Activated naive CD4-positive, alpha-beta T cell treated with anti-CD3 and anti-CD28 coated beads for 36 hours (primary cell): ENCODE measurements at regions not wholly inside any gene's neighbourhood (a gene's known extent, or its start where the extent isn't known, plus 50 kb on each side); places are given as distances from the start of the nearest gene placed in this dataset.

ENCODE experiments used
- CTCF ChIA-PET: fragments of 350-600 bp; sonication (Branson Sonifier 250); formaldehyde crosslinking; loops from one replicate; lab custom pipeline; 2021; ENCODE audit warnings: antibody characterized with exemption; lab: Charles Lee
- DNase-seq: peaks from one replicate; pipeline ENCODE4 v3.0.0-alpha.2; 2020
- H3K27ac Mint-ChIP-seq: one replicate; pipeline ENCODE4 v1.8.0; 2021; ENCODE audit warnings: mild to moderate bottlenecking, mixed read lengths
- H3K27me3 Mint-ChIP-seq: one replicate; pipeline ENCODE4 v1.8.0; 2021; ENCODE audit warnings: low read depth, mixed read lengths
- H3K36me3 Mint-ChIP-seq: one replicate; pipeline ENCODE4 v1.8.0; 2021; ENCODE audit warnings: low read depth, mixed read lengths
- H3K4me1 Mint-ChIP-seq: one replicate; pipeline ENCODE4 v1.8.0; 2021; ENCODE audit warnings: low read depth, mixed read lengths
- H3K4me3 Mint-ChIP-seq: one replicate; pipeline ENCODE4 v1.8.0; 2021; ENCODE audit warnings: mild to moderate bottlenecking, moderate library complexity, mixed read lengths
- H3K9me3 Mint-ChIP-seq: one replicate; pipeline ENCODE4 v1.8.0; 2021; ENCODE audit warnings: mixed read lengths
- intact Hi-C: fragments of 100-400 bp; cut with micrococcal nuclease; formaldehyde crosslinking; loops from one replicate; pipeline ENCODE4 v1.15.1; 2023

DNA sequence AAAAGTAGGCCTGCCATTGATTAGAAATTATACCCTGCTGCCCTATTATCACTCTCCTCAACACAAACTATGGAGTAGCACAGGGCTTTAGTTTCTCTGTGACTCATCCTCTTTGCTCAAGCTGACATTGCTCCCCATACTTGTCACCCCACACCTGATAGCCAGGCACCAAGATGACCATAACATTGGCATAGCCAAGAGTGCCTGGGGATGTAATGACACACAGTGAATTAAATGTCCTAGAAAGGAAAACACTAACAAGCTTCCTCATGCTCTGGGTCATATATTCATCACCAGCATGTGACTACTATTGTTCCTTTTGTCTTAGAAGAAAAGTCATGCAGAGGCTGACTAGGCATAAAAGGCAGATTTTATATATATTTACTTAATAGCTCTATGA, 137.8 kb upstream of the RND3 start:
- DNase-seq = no peak
- H3K27me3 Mint-ChIP-seq = no peaks in the 10 kb centered on the region
- CTCF ChIA-PET = no interaction called here
- no peaks in the 10 kb centered on the region for H3K4me1 Mint-ChIP-seq
- H3K36me3 Mint-ChIP-seq = no peaks in the 10 kb centered on the region
- intact Hi-C loops = no loop called here
- H3K4me3 Mint-ChIP-seq = no peak overlapping the region
- no peak overlapping the region for H3K27ac Mint-ChIP-seq
- H3K9me3 Mint-ChIP-seq = no peaks in the 10 kb centered on the region

DNA sequence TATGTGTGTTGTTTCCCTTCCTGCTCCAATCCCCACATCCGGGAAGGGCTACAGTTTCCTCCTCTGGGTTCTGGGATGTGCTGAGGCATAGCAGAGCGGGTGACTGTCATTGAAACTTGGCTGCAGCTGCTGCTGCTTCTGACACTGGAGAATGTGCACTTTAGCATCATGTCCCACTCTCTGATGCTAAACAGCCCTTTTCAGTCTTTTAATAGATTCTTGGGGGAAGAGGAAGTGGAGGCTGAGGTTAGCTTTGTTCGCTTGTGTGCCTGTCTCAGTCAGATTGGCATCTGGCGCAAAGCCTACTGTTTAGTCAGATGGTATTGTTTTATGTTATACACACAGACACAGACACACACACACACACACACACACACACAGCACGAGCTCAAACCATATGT, 136.5 kb upstream of the RND3 start:
- Mint-ChIP-seq H3K4me1 (no peaks in the 10 kb centered on the region), H3K4me3 (no peak overlapping the region), H3K36me3 (no peaks in the 10 kb centered on the region), H3K9me3 (no peaks in the 10 kb centered on the region), H3K27me3 (no peaks in the 10 kb centered on the region), H3K27ac (no peak overlapping the region)
- CTCF ChIA-PET = no interaction called here
- intact Hi-C loops = no loop called here
- DNase-seq = no peak

DNA sequence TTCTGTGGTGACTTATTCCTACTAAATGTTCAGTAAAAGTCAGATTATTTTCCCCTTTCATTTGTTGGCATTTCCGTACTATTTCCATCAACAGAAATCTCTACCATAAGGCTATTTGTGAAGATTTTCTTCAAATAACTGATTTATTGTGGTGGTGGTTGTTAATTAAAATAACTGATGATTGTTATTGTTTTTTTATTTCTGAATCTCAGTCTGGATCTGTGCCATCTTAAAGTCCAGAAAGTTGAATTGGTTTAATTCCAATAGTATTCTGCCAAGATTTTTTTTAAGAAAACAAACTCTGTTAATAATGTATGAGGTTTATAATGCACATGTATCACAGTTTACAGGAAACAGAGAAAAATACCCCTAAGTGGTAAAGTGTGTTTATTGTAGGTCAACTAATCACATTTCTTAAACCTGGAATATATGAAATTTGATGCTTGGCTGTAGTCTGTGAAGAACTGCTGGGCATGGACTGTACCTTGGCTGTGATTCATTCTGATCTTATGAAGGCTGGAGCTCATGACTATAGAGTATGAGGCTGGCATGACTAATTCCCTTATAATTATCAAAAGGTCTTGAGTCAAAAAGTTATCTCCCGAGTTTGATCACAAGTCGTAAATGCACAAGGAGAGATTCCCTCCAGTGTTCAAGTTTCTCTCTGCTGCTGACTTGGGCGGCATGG, 134.2 kb upstream of the RND3 start:
- DNase-seq = no peak
- Mint-ChIP-seq H3K4me1 (no peaks in the 10 kb centered on the region), H3K9me3 (no peaks in the 10 kb centered on the region), H3K27ac (no peak overlapping the region), H3K4me3 (no peak overlapping the region), H3K27me3 (no peaks in the 10 kb centered on the region), H3K36me3 (no peaks in the 10 kb centered on the region)
- CTCF ChIA-PET = no interaction called here
- intact Hi-C loops = no loop called here

DNA sequence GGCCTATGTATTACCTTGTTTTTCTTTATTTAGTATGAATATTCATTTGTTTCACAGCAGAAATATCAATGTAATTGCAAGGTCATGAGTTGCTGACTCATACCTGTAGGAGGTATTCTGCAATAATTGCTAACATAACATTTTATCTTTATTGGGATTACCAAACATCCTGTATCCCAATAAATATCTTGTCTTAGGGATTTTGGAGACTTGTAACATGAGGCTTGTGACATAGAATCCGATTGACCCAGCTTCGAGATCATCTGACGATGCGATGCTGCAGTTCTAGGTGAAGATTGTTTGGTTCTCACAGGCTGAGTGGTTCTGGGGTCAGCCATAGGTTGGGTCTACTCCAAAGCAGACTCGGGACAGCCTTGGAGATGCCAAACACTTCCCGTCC, 133.4 kb upstream of the RND3 start:
- Mint-ChIP-seq H3K4me3 (no peak overlapping the region), H3K9me3 (no peaks in the 10 kb centered on the region), H3K27me3 (no peaks in the 10 kb centered on the region), H3K27ac (no peak overlapping the region), H3K4me1 (no peaks in the 10 kb centered on the region), H3K36me3 (no peaks in the 10 kb centered on the region)
- DNase-seq = no peak
- CTCF ChIA-PET = no interaction called here
- intact Hi-C loops = no loop called here

DNA sequence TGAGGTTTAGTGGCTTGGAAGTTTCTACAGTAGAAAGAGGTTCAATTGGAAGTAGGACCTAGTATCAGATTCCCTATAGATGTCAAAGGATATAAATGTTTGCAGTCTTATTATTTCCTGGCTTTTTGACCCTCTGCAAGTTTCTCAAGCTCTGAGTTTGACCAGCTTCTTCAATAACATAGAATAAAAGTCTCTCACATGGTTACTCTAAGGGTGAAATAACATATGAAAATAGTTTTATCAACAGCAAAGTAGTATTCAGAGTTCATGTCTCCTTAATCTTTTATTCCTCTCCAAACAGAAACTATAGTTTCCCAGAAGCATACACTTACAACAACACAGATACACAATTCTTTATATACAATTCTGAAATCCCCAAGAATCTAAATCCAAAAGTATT, 132.9 kb upstream of the RND3 start:
- CTCF ChIA-PET = no interaction called here
- H3K4me1 Mint-ChIP-seq = no peaks in the 10 kb centered on the region
- no peaks in the 10 kb centered on the region for H3K9me3 Mint-ChIP-seq
- H3K36me3 Mint-ChIP-seq = no peaks in the 10 kb centered on the region
- H3K4me3 Mint-ChIP-seq = no peak overlapping the region
- intact Hi-C loops = no loop called here
- DNase-seq = no peak
- H3K27ac Mint-ChIP-seq = no peak overlapping the region
- H3K27me3 Mint-ChIP-seq = no peaks in the 10 kb centered on the region

DNA sequence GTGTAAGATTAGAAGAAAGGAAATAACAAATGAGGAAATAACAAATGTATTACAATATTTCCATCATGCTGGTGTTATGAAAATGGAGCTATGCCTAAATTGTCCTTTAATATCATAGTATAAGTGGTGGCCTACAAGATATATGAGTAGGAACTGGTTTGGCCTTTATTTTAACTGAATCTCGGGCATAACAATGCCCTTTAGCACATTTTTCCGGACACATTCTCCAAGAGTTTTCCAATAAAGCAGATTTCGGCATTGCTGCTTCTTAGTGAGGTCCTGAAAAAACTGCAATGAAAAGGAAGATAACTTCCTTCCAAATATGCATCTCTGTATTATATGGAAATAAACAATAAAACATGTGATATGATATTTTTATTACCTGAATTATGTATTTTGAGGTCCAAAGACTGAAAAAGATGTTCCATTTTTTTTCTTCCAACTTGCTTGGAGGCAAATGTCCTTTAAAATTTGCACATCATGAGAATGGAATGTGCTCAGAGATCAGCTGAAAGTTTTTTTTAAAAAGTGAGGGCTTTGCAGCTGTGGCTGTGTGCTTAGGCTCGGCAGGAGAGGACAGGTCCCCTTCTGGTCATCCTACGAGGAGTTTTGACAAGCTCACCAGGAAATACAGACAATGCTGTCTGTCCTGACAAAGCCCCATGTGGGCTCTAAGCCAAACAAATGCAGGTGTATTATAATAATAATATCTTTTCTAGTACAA, 132.3 kb upstream of the RND3 start:
- Mint-ChIP-seq H3K36me3 (no peaks in the 10 kb centered on the region), H3K27ac (no peak overlapping the region), H3K4me3 (no peak overlapping the region), H3K27me3 (no peaks in the 10 kb centered on the region), H3K4me1 (no peaks in the 10 kb centered on the region), H3K9me3 (no peaks in the 10 kb centered on the region)
- intact Hi-C loops = no loop called here
- no peak for DNase-seq
- CTCF ChIA-PET = no interaction called here

DNA sequence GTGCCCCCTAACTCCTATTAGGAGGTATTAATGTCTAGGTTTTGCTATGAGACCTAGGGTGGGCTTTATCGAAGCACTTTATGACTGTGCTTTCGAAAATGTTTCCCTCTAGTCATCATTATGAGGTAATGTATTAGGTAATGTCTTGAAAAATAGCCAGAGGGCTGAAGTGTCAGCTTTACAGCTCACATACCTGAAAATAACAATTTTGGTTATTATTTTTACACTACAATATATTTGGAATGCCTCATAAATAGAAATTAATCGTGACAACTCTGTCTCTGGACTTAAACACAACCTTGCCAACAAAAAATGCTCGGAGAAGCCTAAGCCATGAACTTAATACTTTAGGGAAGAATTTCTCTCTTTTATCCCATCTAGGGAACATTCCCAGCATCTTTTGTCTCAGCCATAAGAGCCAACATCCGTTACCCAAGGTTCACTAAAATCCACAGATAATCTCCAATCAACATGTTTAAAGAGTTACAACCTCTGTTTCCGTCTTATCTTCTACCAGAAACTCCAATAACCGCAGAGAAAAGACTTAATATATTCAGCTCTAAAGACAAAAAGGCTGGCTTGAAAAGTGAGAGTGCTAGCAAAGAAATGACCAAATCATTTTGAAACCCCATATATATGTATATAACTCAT, 130.9 kb upstream of the RND3 start:
- H3K4me1 Mint-ChIP-seq = no peaks in the 10 kb centered on the region
- DNase-seq = no peak
- H3K27me3 Mint-ChIP-seq = no peaks in the 10 kb centered on the region
- no peaks in the 10 kb centered on the region for H3K9me3 Mint-ChIP-seq
- CTCF ChIA-PET = no interaction called here
- H3K27ac Mint-ChIP-seq = no peak overlapping the region
- H3K36me3 Mint-ChIP-seq = no peaks in the 10 kb centered on the region
- H3K4me3 Mint-ChIP-seq = no peak overlapping the region
- intact Hi-C loops = no loop called here

DNA sequence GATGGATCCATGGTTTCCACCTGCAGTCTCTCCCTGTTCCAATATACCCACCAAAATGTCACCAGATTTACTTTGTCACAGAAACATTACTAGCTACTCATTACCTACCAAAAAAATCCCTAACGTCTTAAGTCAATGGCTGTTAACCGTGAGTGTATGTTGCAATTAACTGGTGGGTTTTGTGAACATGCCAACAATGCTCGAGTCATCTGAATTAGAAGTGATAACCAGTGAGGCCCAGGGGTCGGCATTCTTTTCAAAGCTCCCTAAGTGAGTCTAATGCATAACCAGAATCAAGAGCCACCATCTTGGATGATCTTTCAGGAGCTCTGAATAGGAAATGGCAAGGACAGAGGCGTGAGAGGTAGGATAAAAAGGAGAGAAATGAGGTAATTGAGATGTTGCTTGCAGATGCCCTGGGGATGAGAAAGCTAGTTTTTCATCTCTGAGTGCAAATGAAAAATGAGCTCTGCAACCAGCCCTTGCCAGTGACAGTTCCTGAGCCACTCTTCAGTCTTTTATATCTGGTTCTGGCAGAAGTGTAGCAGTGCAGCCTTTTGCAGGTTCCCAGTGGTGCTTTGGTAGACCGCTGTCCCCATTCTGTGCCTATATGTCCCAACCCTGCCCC, 130.0 kb upstream of the RND3 start:
- CTCF ChIA-PET = no interaction called here
- intact Hi-C loops = no loop called here
- Mint-ChIP-seq H3K9me3 (no peaks in the 10 kb centered on the region), H3K4me1 (no peaks in the 10 kb centered on the region), H3K27me3 (peaks cover 2% of the 10 kb centered on the region), H3K4me3 (no peak overlapping the region), H3K27ac (no peak overlapping the region), H3K36me3 (no peaks in the 10 kb centered on the region)
- DNase-seq = no peak

DNA sequence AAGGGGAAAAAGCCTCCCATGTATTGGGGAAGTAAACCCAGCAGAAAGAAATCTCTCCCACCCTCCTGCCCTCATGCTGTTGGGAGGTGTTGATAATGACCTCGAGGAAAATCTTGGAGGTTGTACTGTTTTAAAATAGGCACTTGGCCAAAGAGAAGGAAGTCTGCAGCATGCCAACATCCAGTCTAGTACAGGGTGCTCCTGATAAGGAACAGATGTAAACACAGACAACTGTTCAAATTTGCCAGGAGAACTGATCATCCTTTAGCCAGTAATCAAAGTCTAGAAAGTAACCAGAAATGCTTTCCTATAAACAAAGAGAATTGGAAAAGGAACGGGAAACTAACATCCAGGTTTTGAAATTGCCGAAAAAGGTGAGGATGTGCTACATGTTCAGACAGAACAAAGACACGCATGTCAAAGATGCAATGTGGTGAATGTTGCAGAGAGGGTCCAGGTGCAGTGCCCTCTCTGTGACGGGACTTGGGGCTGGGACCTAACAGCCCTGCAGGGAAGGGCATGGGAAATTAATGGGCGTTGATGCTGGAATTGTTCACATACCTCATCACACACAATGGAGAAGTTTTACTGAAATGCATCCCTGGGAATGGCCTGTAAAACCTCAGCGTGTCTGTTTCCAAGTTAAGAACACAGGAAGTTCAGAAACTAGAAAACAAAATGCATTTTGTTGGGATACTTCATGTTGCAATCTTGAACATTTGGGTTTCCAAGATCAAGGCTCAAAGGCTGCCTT, 125.7 kb upstream of the RND3 start:
- H3K4me3 Mint-ChIP-seq = no peak overlapping the region
- peaks cover 2% of the 10 kb centered on the region for H3K27me3 Mint-ChIP-seq
- DNase-seq = no peak
- H3K27ac Mint-ChIP-seq = no peak overlapping the region
- H3K36me3 Mint-ChIP-seq = no peaks in the 10 kb centered on the region
- H3K4me1 Mint-ChIP-seq = no peaks in the 10 kb centered on the region
- intact Hi-C loops = no loop called here
- no peaks in the 10 kb centered on the region for H3K9me3 Mint-ChIP-seq
- CTCF ChIA-PET = no interaction called here

DNA sequence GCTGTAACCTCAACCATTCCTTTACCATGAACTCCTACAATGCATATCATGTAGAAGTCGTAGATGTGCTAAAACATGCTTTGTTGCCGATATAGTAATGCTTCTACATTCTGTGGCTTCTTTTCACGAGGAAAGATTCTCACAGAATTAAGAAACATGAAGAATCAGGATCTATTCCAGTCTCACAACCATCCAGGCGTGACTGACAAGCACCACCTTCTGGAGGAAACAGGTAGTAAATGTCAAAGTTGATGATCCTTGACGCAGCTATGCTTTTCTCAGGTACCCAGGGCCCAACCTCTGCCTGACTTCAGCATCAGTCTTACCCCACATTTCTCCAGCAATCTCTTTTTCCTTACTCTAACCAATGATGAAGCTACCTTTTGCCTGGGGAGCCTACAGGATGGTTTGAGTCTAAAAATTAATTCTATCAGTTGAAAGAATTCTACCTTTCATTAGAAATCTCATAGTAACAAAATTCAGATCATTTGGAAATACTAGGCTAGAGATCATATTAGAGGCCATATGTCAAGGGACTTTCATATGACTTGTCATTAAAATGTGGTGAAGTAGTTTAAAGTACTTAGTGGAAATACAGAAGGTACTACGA, 123.3 kb upstream of the RND3 start:
- intact Hi-C loops = loop anchor here (1.0 kb wide), 1 partner anchor 1013 kb away; no protein-coding TSS in a partner anchor
- no peaks in the 10 kb centered on the region for H3K4me1 Mint-ChIP-seq
- H3K4me3 Mint-ChIP-seq = no peak overlapping the region
- no peak overlapping the region for H3K27ac Mint-ChIP-seq
- H3K9me3 Mint-ChIP-seq = no peaks in the 10 kb centered on the region
- H3K27me3 Mint-ChIP-seq = peaks cover 2% of the 10 kb centered on the region
- CTCF ChIA-PET = no interaction called here
- no peak for DNase-seq
- H3K36me3 Mint-ChIP-seq = no peaks in the 10 kb centered on the region

DNA sequence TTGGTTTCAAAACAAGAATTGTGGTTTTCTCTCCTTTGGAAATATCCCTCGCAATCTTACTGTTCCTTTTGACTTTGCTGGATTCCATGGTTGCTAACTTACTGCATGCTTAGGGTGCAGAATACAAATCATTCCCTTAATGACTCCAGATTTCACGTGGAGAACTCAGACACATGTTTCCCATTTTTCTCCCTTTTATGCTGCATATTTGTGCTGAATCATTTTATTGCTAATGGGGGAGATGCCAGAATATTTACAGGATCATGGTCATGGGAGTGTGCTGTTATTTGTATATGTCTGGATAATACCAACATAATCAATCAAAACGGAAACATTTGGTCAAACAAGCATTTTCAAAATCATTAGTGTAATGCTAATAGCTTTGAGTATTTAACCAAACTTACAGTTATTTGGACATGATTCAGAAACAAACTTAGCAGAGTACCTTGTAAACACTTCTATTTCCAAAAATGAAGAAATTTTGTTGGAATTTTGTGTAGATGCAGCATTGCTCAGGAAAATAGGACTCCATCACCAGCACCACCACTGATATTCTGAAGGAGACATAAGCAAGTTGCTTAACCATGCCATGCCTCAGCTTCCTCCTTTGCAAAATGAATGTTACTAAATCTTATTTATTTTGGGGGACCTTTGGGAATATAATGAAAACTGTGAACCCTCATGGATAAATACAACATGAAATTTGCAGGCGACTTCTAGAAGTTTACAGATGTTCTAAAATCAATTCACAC, 122.5 kb upstream of the RND3 start:
- CTCF ChIA-PET = no interaction called here
- H3K4me1 Mint-ChIP-seq = no peaks in the 10 kb centered on the region
- intact Hi-C loops = loop anchor here (1.0 kb wide), 1 partner anchor 1013 kb away; no protein-coding TSS in a partner anchor

More for the DNA sequence above, 122.5 kb upstream of the RND3 start:
- no peaks in the 10 kb centered on the region for H3K36me3 Mint-ChIP-seq
- H3K27me3 Mint-ChIP-seq = peaks cover 2% of the 10 kb centered on the region
- DNase-seq = no peak
- no peak overlapping the region for H3K4me3 Mint-ChIP-seq
- H3K9me3 Mint-ChIP-seq = no peaks in the 10 kb centered on the region
- no peak overlapping the region for H3K27ac Mint-ChIP-seq
